ENCODE measurements at regions not wholly inside any gene's neighbourhood (a gene's known extent, or its start where the extent isn't known, plus 50 kb on each side); places are given as distances from the start of the nearest gene placed in this dataset.

- 32% methylated on average over 5 of the region's 5 CpGs for WGBS
- no peak for DNase-seq (ENCODE audit: low spot score)
Observed at GRCh38 chr1:34406377-34406776, 229.7 kb downstream of the C1orf94 start.

More at GRCh38 chr1:34406377-34406776, 229.7 kb downstream of the C1orf94 start:
- H3K9me3 ChIP-seq (ENCODE audit: control insufficient read depth in 4 of 4, low read length in 3 of 4) = peaks cover 0 to 4% (median 2%) of the 10 kb centered on the region in 4 donors
- no peak overlapping the region for H3K9ac ChIP-seq (ENCODE audit: low read depth in 1 of 2, low read length in 2 of 2)
- H3K27ac ChIP-seq (ENCODE audit: low read depth in 1 of 2, low read length in 2 of 2) = no peak overlapping the region
- H3K4me3 ChIP-seq (ENCODE audit: low read depth in 1 of 3, low read length in 3 of 3) = no peak overlapping the region
- peaks cover 0 to 5% (median 0%) of the 10 kb centered on the region in 4 donors for H3K4me1 ChIP-seq (ENCODE audit: control insufficient read depth in 4 of 4, insufficient read depth in 4 of 4, low read length in 3 of 4)
- H3K36me3 ChIP-seq (ENCODE audit: control insufficient read depth in 4 of 4, insufficient read depth in 3 of 4, low read depth in 1 of 4, low read length in 3 of 4) = no peaks in the 10 kb centered on the region
- no peak for TF ChIP-seq TAF1 (conservative IDR thresholded peaks at IDR 0.05)
- no peak for TF ChIP-seq HNF4G (IDR thresholded peaks at IDR 0.05)
- TF ChIP-seq FOXA1 (IDR thresholded peaks at IDR 0.05) = no peak
- no peak for TF ChIP-seq FOXA2 (IDR thresholded peaks at IDR 0.05)
- TF ChIP-seq REST (IDR thresholded peaks at IDR 0.05) = no peak
- TF ChIP-seq, protein P1, sequence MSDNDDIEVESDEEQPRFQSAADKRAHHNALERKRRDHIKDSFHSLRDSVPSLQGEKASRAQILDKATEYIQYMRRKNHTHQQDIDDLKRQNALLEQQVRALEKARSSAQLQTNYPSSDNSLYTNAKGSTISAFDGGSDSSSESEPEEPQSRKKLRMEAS (IDR thresholded peaks at IDR 0.05) = no peak
- no peak for TF ChIP-seq HNF4A (conservative IDR thresholded peaks at IDR 0.05)
- TF ChIP-seq RAD21 (IDR thresholded peaks at IDR 0.05) = no peak
- TF ChIP-seq SP1 (IDR thresholded peaks at IDR 0.05) = no peak
- no peak for TF ChIP-seq RXRA (IDR thresholded peaks at IDR 0.05)
- TF ChIP-seq JUND (IDR thresholded peaks at IDR 0.05) = no peak
- no peak for TF ChIP-seq ZBTB33 (IDR thresholded peaks at IDR 0.05)
- TF ChIP-seq EGR1 (IDR thresholded peaks at IDR 0.05; ENCODE audit: low read depth in 2 of 2) = no peak
- no peak for TF ChIP-seq GABPA (IDR thresholded peaks at IDR 0.05 in 1 of 2, conservative IDR thresholded peaks at IDR 0.05 in 1 of 2)
- no peak for TF ChIP-seq NR2F2 (IDR thresholded peaks at IDR 0.05)
- TF ChIP-seq, protein P2, sequence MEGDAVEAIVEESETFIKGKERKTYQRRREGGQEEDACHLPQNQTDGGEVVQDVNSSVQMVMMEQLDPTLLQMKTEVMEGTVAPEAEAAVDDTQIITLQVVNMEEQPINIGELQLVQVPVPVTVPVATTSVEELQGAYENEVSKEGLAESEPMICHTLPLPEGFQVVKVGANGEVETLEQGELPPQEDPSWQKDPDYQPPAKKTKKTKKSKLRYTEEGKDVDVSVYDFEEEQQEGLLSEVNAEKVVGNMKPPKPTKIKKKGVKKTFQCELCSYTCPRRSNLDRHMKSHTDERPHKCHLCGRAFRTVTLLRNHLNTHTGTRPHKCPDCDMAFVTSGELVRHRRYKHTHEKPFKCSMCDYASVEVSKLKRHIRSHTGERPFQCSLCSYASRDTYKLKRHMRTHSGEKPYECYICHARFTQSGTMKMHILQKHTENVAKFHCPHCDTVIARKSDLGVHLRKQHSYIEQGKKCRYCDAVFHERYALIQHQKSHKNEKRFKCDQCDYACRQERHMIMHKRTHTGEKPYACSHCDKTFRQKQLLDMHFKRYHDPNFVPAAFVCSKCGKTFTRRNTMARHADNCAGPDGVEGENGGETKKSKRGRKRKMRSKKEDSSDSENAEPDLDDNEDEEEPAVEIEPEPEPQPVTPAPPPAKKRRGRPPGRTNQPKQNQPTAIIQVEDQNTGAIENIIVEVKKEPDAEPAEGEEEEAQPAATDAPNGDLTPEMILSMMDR (IDR thresholded peaks at IDR 0.05; ENCODE audit: low read depth, low read length, missing input control) = no peak
- TF ChIP-seq YY1 (IDR thresholded peaks at IDR 0.05) = no peak
- no peak for TF ChIP-seq ATF3 (IDR thresholded peaks at IDR 0.05)
- H3K27me3 ChIP-seq (ENCODE audit: control insufficient read depth in 4 of 4, insufficient read depth in 4 of 4, low read length in 3 of 4) = no peaks in the 10 kb centered on the region

Measured in liver (tissue), 8 donors.